Fibroblast of villous mesenchyme (primary cell): ENCODE measurements at regions not wholly inside any gene's neighbourhood (a gene's known extent, or its start where the extent isn't known, plus 50 kb on each side); places are given as distances from the start of the nearest gene placed in this dataset.
"Not testable (repeated sequence)": the region's sequence is repeated elsewhere in the genome, so short reads cannot be mapped to it uniquely, and the experiment has no call there.

Source experiments
- DNase-seq: peaks from one replicate; pipeline ENCODE4 v3.0.0-alpha.2; 2010; ENCODE audit warnings: low read depth
- H3K4me3 ChIP-seq: 2 replicates; pipeline ENCODE4 v1.5.1; 2011; ENCODE audit warnings: low read depth, mild to moderate bottlenecking, low read length
- CTCF ChIP-seq: IDR thresholded peaks from 2 replicates; pipeline ENCODE4 v1.5.1; 2012; ENCODE audit warnings: low read depth, mild to moderate bottlenecking, low read length; ENCODE audit not compliant: insufficient read depth

GRCh38 chr11:87803748-87804147, 371.5 kb downstream of the RAB38 start:
- TF ChIP-seq CTCF, result no peak
- no peak for DNase-seq
- H3K4me3 ChIP-seq, result no peak overlapping the region

- DNase-seq, H3K4me3 ChIP-seq: not testable (repeated sequence)
Measured at GRCh38 chr11:87784862-87785261, 390.4 kb downstream of the RAB38 start.

GRCh38 chr11:87780068-87780413, 395.2 kb downstream of the RAB38 start:
- DNase-seq, result no peak

GRCh38 chr11:87779276-87780067, 395.8 kb downstream of the RAB38 start:
- TF ChIP-seq CTCF, result no peak
- DNase-seq, result no peak
- no peak overlapping the region for H3K4me3 ChIP-seq

More at GRCh38 chr11:87780068-87780413, 395.2 kb downstream of the RAB38 start:
- no peak for TF ChIP-seq CTCF
- no peak overlapping the region for H3K4me3 ChIP-seq

- no peak overlapping the region for H3K4me3 ChIP-seq
- no peak for TF ChIP-seq CTCF
- DNase-seq, result no peak
Measured at GRCh38 chr11:87778357-87778756, 396.9 kb downstream of the RAB38 start.

- H3K4me3 ChIP-seq, result no peak overlapping the region
- no peak for DNase-seq
- no peak for TF ChIP-seq CTCF
Measured at GRCh38 chr11:87775036-87775435, 400.2 kb downstream of the RAB38 start.

- TF ChIP-seq CTCF, result no peak
- DNase-seq, result no peak
- no peak overlapping the region for H3K4me3 ChIP-seq
Measured at GRCh38 chr11:87769661-87770060, 405.6 kb downstream of the RAB38 start.
